ENCODE measurements at regions not wholly inside any gene's neighbourhood (a gene's known extent, or its start where the extent isn't known, plus 50 kb on each side); places are given as distances from the start of the nearest gene placed in this dataset.

GRCh38 chr4:124427095-124427767 lies 285.3 kb downstream of the ANKRD50 start:
- H3K4me3 Mint-ChIP-seq (ENCODE audit: low read depth): no peak overlapping the region
- no peaks in the 10 kb centered on the region for H3K4me1 Mint-ChIP-seq (ENCODE audit: low read depth)

GRCh38 chr4:124428648-124429047 lies 283.9 kb downstream of the ANKRD50 start:
- H3K27ac Mint-ChIP-seq: no peak overlapping the region
- intact Hi-C loops (cut with micrococcal nuclease): no loop called here
- H3K4me1 Mint-ChIP-seq (ENCODE audit: low read depth): no peaks in the 10 kb centered on the region
- H3K4me3 Mint-ChIP-seq (ENCODE audit: low read depth): no peak overlapping the region
- H3K9me3 Mint-ChIP-seq: no peaks in the 10 kb centered on the region
- DNase-seq (ENCODE audit: low spot score): no peak
- no peaks in the 10 kb centered on the region for H3K36me3 Mint-ChIP-seq (ENCODE audit: low read depth)
- no peaks in the 10 kb centered on the region for H3K27me3 Mint-ChIP-seq (ENCODE audit: low read depth)

More at GRCh38 chr4:124427095-124427767, 285.3 kb downstream of the ANKRD50 start:
- no peaks in the 10 kb centered on the region for H3K36me3 Mint-ChIP-seq (ENCODE audit: low read depth)
- no peak overlapping the region for H3K27ac Mint-ChIP-seq
- H3K9me3 Mint-ChIP-seq: no peaks in the 10 kb centered on the region
- no peaks in the 10 kb centered on the region for H3K27me3 Mint-ChIP-seq (ENCODE audit: low read depth)
- DNase-seq (ENCODE audit: low spot score): no peak
- intact Hi-C loops (cut with micrococcal nuclease): no loop called here

GRCh38 chr4:124429746-124430250 lies 282.7 kb downstream of the ANKRD50 start:
- Mint-ChIP-seq H3K4me1 (ENCODE audit: low read depth) (no peaks in the 10 kb centered on the region), H3K9me3 (no peaks in the 10 kb centered on the region), H3K27me3 (ENCODE audit: low read depth) (no peaks in the 10 kb centered on the region), H3K36me3 (ENCODE audit: low read depth) (no peaks in the 10 kb centered on the region), H3K27ac (no peak overlapping the region), H3K4me3 (ENCODE audit: low read depth) (no peak overlapping the region)
- DNase-seq (ENCODE audit: low spot score): no peak
- intact Hi-C loops (cut with micrococcal nuclease): no loop called here

GRCh38 chr4:124431653-124432192 lies 280.8 kb downstream of the ANKRD50 start:
- Mint-ChIP-seq H3K27ac (no peak overlapping the region), H3K4me3 (ENCODE audit: low read depth) (no peak overlapping the region), H3K9me3 (no peaks in the 10 kb centered on the region), H3K4me1 (ENCODE audit: low read depth) (no peaks in the 10 kb centered on the region), H3K36me3 (ENCODE audit: low read depth) (no peaks in the 10 kb centered on the region), H3K27me3 (ENCODE audit: low read depth) (no peaks in the 10 kb centered on the region)
- intact Hi-C loops (cut with micrococcal nuclease): no loop called here
- no peak for DNase-seq (ENCODE audit: low spot score)

GRCh38 chr4:124432500-124432899 lies 280.0 kb downstream of the ANKRD50 start:
- intact Hi-C loops (cut with micrococcal nuclease): no loop called here
- Mint-ChIP-seq H3K4me1 (ENCODE audit: low read depth) (no peaks in the 10 kb centered on the region), H3K27me3 (ENCODE audit: low read depth) (no peaks in the 10 kb centered on the region), H3K4me3 (ENCODE audit: low read depth) (no peak overlapping the region), H3K9me3 (no peaks in the 10 kb centered on the region), H3K27ac (no peak overlapping the region), H3K36me3 (ENCODE audit: low read depth) (no peaks in the 10 kb centered on the region)
- DNase-seq (ENCODE audit: low spot score): no peak

GRCh38 chr4:124433044-124433443 lies 279.5 kb downstream of the ANKRD50 start:
- no peak for DNase-seq (ENCODE audit: low spot score)
- no peaks in the 10 kb centered on the region for H3K27me3 Mint-ChIP-seq (ENCODE audit: low read depth)
- no peaks in the 10 kb centered on the region for H3K4me1 Mint-ChIP-seq (ENCODE audit: low read depth)
- H3K27ac Mint-ChIP-seq: no peak overlapping the region
- H3K36me3 Mint-ChIP-seq (ENCODE audit: low read depth): no peaks in the 10 kb centered on the region
- intact Hi-C loops (cut with micrococcal nuclease): no loop called here
- H3K9me3 Mint-ChIP-seq: no peaks in the 10 kb centered on the region
- no peak overlapping the region for H3K4me3 Mint-ChIP-seq (ENCODE audit: low read depth)

- no peaks in the 10 kb centered on the region for H3K36me3 Mint-ChIP-seq (ENCODE audit: low read depth)
- no peaks in the 10 kb centered on the region for H3K27me3 Mint-ChIP-seq (ENCODE audit: low read depth)
- no peak overlapping the region for H3K27ac Mint-ChIP-seq
- H3K4me1 Mint-ChIP-seq (ENCODE audit: low read depth): no peaks in the 10 kb centered on the region
- DNase-seq (ENCODE audit: low spot score): no peak
- intact Hi-C loops (cut with micrococcal nuclease): no loop called here
- H3K4me3 Mint-ChIP-seq (ENCODE audit: low read depth): no peak overlapping the region
- H3K9me3 Mint-ChIP-seq: no peaks in the 10 kb centered on the region
Measured at GRCh38 chr4:124433500-124433899, 279.0 kb downstream of the ANKRD50 start.

- intact Hi-C loops (cut with micrococcal nuclease): no loop called here
- no peak for DNase-seq (ENCODE audit: low spot score)
- Mint-ChIP-seq H3K4me3 (ENCODE audit: low read depth) (no peak overlapping the region), H3K4me1 (ENCODE audit: low read depth) (no peaks in the 10 kb centered on the region), H3K27me3 (ENCODE audit: low read depth) (no peaks in the 10 kb centered on the region), H3K27ac (no peak overlapping the region), H3K9me3 (no peaks in the 10 kb centered on the region), H3K36me3 (ENCODE audit: low read depth) (no peaks in the 10 kb centered on the region)
Measured at GRCh38 chr4:124435274-124435950, 277.1 kb downstream of the ANKRD50 start.

GRCh38 chr4:124437853-124438495 lies 274.6 kb downstream of the ANKRD50 start:
- no peak overlapping the region for H3K4me3 Mint-ChIP-seq (ENCODE audit: low read depth)
- intact Hi-C loops (cut with micrococcal nuclease): no loop called here
- no peaks in the 10 kb centered on the region for H3K9me3 Mint-ChIP-seq
- no peak overlapping the region for H3K27ac Mint-ChIP-seq
- no peaks in the 10 kb centered on the region for H3K4me1 Mint-ChIP-seq (ENCODE audit: low read depth)
- no peaks in the 10 kb centered on the region for H3K36me3 Mint-ChIP-seq (ENCODE audit: low read depth)
- no peak for DNase-seq (ENCODE audit: low spot score)
- no peaks in the 10 kb centered on the region for H3K27me3 Mint-ChIP-seq (ENCODE audit: low read depth)

GRCh38 chr4:124445071-124445470 lies 267.5 kb downstream of the ANKRD50 start:
- DNase-seq (ENCODE audit: low spot score): no peak
- Mint-ChIP-seq H3K36me3 (ENCODE audit: low read depth) (no peaks in the 10 kb centered on the region), H3K4me1 (ENCODE audit: low read depth) (no peaks in the 10 kb centered on the region), H3K4me3 (ENCODE audit: low read depth) (no peak overlapping the region), H3K27ac (no peak overlapping the region), H3K9me3 (peaks cover 15% of the 10 kb centered on the region), H3K27me3 (ENCODE audit: low read depth) (no peaks in the 10 kb centered on the region)
- intact Hi-C loops (cut with micrococcal nuclease): no loop called here

GRCh38 chr4:124449881-124450280 lies 262.7 kb downstream of the ANKRD50 start:
- Mint-ChIP-seq H3K4me3 (ENCODE audit: low read depth) (no peak overlapping the region), H3K27ac (no peak overlapping the region), H3K4me1 (ENCODE audit: low read depth) (no peaks in the 10 kb centered on the region), H3K27me3 (ENCODE audit: low read depth) (no peaks in the 10 kb centered on the region), H3K36me3 (ENCODE audit: low read depth) (no peaks in the 10 kb centered on the region), H3K9me3 (peaks cover 6% of the 10 kb centered on the region)
- DNase-seq (ENCODE audit: low spot score): no peak
- intact Hi-C loops (cut with micrococcal nuclease): no loop called here

GRCh38 chr4:124450851-124451250 lies 261.7 kb downstream of the ANKRD50 start:
- no peak overlapping the region for H3K4me3 Mint-ChIP-seq (ENCODE audit: low read depth)
- no peak for DNase-seq (ENCODE audit: low spot score)
- intact Hi-C loops (cut with micrococcal nuclease): no loop called here
- H3K27ac Mint-ChIP-seq: no peak overlapping the region
- no peaks in the 10 kb centered on the region for H3K27me3 Mint-ChIP-seq (ENCODE audit: low read depth)
- H3K36me3 Mint-ChIP-seq (ENCODE audit: low read depth): no peaks in the 10 kb centered on the region
- peaks cover 6% of the 10 kb centered on the region for H3K9me3 Mint-ChIP-seq
- no peaks in the 10 kb centered on the region for H3K4me1 Mint-ChIP-seq (ENCODE audit: low read depth)

- no peak for DNase-seq (ENCODE audit: low spot score)
- H3K27ac Mint-ChIP-seq: no peak overlapping the region
- no peak overlapping the region for H3K4me3 Mint-ChIP-seq (ENCODE audit: low read depth)
- no peaks in the 10 kb centered on the region for H3K4me1 Mint-ChIP-seq (ENCODE audit: low read depth)
- intact Hi-C loops (cut with micrococcal nuclease): no loop called here
- H3K36me3 Mint-ChIP-seq (ENCODE audit: low read depth): no peaks in the 10 kb centered on the region
- H3K27me3 Mint-ChIP-seq (ENCODE audit: low read depth): no peaks in the 10 kb centered on the region
- no peaks in the 10 kb centered on the region for H3K9me3 Mint-ChIP-seq
Measured at GRCh38 chr4:124454772-124455270, 257.7 kb downstream of the ANKRD50 start.

All from activated T-helper 2 cell treated with anti-CD3 and anti-CD28 coated beads, Interferon-gamma antibody, Interleukin-2, Interleukin-4, amounts not matched to agents 10 μg/mL and 5 μg/mL and 100 μg/mL, durations not matched to agents 14 hours and 24 hours and 36 hours (primary cell).